B cell (primary cell): ENCODE measurements at regions not wholly inside any gene's neighbourhood (a gene's known extent, or its start where the extent isn't known, plus 50 kb on each side); places are given as distances from the start of the nearest gene placed in this dataset.

ENCODE experiments used
- CTCF ChIP-seq: fragments of 200-600 bp; IDR thresholded peaks from one replicate; pipeline ENCODE4 v1.8.0; 2022; ENCODE audit warnings: antibody characterized with exemption, mild to moderate bottlenecking
- EZH2 ChIP-seq: IDR thresholded peaks from 2 replicates; pipeline ENCODE4 v1.6.1; 2012; ENCODE audit warnings: borderline replicate concordance, low read depth, mild to moderate bottlenecking, moderate library complexity, low read length; ENCODE audit not compliant: insufficient read depth, poor library complexity, severe bottlenecking

GRCh38 chr7:28243861-28244260 lies 63.3 kb upstream of the JAZF1 start:
- TF ChIP-seq CTCF (no peak), EZH2 (no peak)
